ENCODE measurements at regions not wholly inside any gene's neighbourhood (a gene's known extent, or its start where the extent isn't known, plus 50 kb on each side); places are given as distances from the start of the nearest gene placed in this dataset.
A peak's percentile ranks its signal among the peaks of the same experiment; 100 is the strongest.

GRCh38 chr3:94862703-94863102 lies 799.8 kb downstream of the NSUN3 start:
- no peaks in the 10 kb centered on the region for H3K4me1 ChIP-seq (ENCODE audit: control insufficient read depth, low read length)
- no peak overlapping the region for H3K4me2 ChIP-seq (ENCODE audit: low read length)
- H3K36me3 ChIP-seq (ENCODE audit: control insufficient read depth, low read length), result no peaks in the 10 kb centered on the region
- H3K27me3 ChIP-seq (ENCODE audit: control insufficient read depth, low read length), result no peaks in the 10 kb centered on the region
- no peaks in the 10 kb centered on the region for H3K79me2 ChIP-seq (ENCODE audit: control insufficient read depth, low read length)
- H3K9me3 ChIP-seq (ENCODE audit: control insufficient read depth, insufficient read depth, low read length), result no peaks in the 10 kb centered on the region; the same call in 1 of the 2 replicates
- no peaks in the 10 kb centered on the region for H4K20me1 ChIP-seq (ENCODE audit: control insufficient read depth, insufficient read depth, low read depth, low read length)
- H3K4me3 ChIP-seq (ENCODE audit: low read length), result no peak overlapping the region
- H3K9me2 ChIP-seq (replicated peaks; ENCODE audit: control insufficient read depth, low read length), result no peaks in the 10 kb centered on the region
- no peak overlapping the region for H3K27ac ChIP-seq (ENCODE audit: low read depth, low read length)
- H3F3A ChIP-seq (ENCODE audit: control insufficient read depth, insufficient read depth), result no peaks in the 10 kb centered on the region
- TF ChIP-seq CTCF (IDR thresholded peaks at IDR 0.05; ENCODE audit: low read depth, low read length, poor library complexity, severe bottlenecking) (peak; percentile 55), EZH2phosphoT487 (IDR thresholded peaks at IDR 0.05; ENCODE audit: borderline replicate concordance, low read length) (no peak)

- no peak overlapping the region for H3K27ac ChIP-seq (ENCODE audit: low read depth, low read length)
- no peaks in the 10 kb centered on the region for H4K20me1 ChIP-seq (ENCODE audit: control insufficient read depth, insufficient read depth, low read depth, low read length)
- TF ChIP-seq EZH2phosphoT487 (IDR thresholded peaks at IDR 0.05; ENCODE audit: borderline replicate concordance, low read length) (no peak), CTCF (IDR thresholded peaks at IDR 0.05; ENCODE audit: low read depth, low read length, poor library complexity, severe bottlenecking) (no peak)
- H3K4me1 ChIP-seq (ENCODE audit: control insufficient read depth, low read length), result no peaks in the 10 kb centered on the region
- no peaks in the 10 kb centered on the region for H3K79me2 ChIP-seq (ENCODE audit: control insufficient read depth, low read length)
- H3K4me3 ChIP-seq (ENCODE audit: low read length), result no peak overlapping the region
- no peaks in the 10 kb centered on the region; the same call in 1 of the 2 replicates for H3K9me3 ChIP-seq (ENCODE audit: control insufficient read depth, insufficient read depth, low read length)
- no peak overlapping the region for H3K4me2 ChIP-seq (ENCODE audit: low read length)
- H3K9me2 ChIP-seq (replicated peaks; ENCODE audit: control insufficient read depth, low read length), result no peaks in the 10 kb centered on the region
- no peaks in the 10 kb centered on the region for H3F3A ChIP-seq (ENCODE audit: control insufficient read depth, insufficient read depth)
- H3K27me3 ChIP-seq (ENCODE audit: control insufficient read depth, low read length), result no peaks in the 10 kb centered on the region
- no peaks in the 10 kb centered on the region for H3K36me3 ChIP-seq (ENCODE audit: control insufficient read depth, low read length)
These were observed 806.2 kb downstream of the NSUN3 start for GRCh38 chr3:94869059-94869547.

GRCh38 chr3:94873751-94874150 lies 810.9 kb downstream of the NSUN3 start:
- Histone ChIP-seq H3K9me3 (ENCODE audit: control insufficient read depth, insufficient read depth, low read length) (no peaks in the 10 kb centered on the region), H3K36me3 (ENCODE audit: control insufficient read depth, low read length) (no peaks in the 10 kb centered on the region), H3K4me1 (ENCODE audit: control insufficient read depth, low read length) (no peaks in the 10 kb centered on the region), H3K4me2 (ENCODE audit: low read length) (no peak overlapping the region), H3K9me2 (replicated peaks; ENCODE audit: control insufficient read depth, low read length) (no peaks in the 10 kb centered on the region), H3F3A (ENCODE audit: control insufficient read depth, insufficient read depth) (no peaks in the 10 kb centered on the region), H3K27ac (ENCODE audit: low read depth, low read length) (no peak overlapping the region), H3K4me3 (ENCODE audit: low read length) (no peak overlapping the region), H4K20me1 (ENCODE audit: control insufficient read depth, insufficient read depth, low read depth, low read length) (no peaks in the 10 kb centered on the region), H3K79me2 (ENCODE audit: control insufficient read depth, low read length) (no peaks in the 10 kb centered on the region), H3K27me3 (ENCODE audit: control insufficient read depth, low read length) (no peaks in the 10 kb centered on the region)
- TF ChIP-seq EZH2phosphoT487 (IDR thresholded peaks at IDR 0.05; ENCODE audit: borderline replicate concordance, low read length), result no peak
- no peak for TF ChIP-seq CTCF (IDR thresholded peaks at IDR 0.05; ENCODE audit: low read depth, low read length, poor library complexity, severe bottlenecking)

Data from DOHH2 (cell line).